ENCODE measurements at regions not wholly inside any gene's neighbourhood (a gene's known extent, or its start where the extent isn't known, plus 50 kb on each side); places are given as distances from the start of the nearest gene placed in this dataset.

DNA sequence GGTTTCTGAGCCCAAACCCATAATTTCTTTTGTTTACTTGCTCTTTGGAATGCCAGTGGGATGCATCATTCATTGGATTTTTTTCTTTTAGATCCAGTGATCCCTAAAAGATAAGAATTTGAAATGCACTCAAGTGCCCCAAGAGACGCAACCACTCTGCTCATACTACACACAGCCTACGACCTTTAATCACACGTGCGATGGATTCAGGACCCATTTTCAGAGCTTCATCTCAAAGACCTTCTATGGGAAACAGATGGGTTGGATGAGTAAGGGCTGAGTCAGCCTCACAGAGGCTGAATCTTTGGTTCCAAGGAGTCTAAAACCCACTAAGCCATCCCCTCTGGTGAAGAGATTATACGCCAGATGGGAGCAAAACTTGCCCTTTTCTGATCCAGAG lies 265.5 kb upstream of the EXOC2 start:
- no peak overlapping the region for H3K4me3 ChIP-seq (ENCODE audit: low read depth in 2 of 2, low read length in 1 of 2)
- H3K27me3 ChIP-seq (ENCODE audit: insufficient read depth) = peaks cover 25% of the 10 kb centered on the region
- H3K36me3 ChIP-seq (replicated peaks in 1 of 2; ENCODE audit: control insufficient read depth in 1 of 2, insufficient read depth in 2 of 2, low read length in 1 of 2) = no peaks in the 10 kb centered on the region
- CTCF ChIA-PET = interaction anchor here (0.7 to 1.0 kb wide), 2 partner anchors 12 to 13 kb away, joined by 3 to 5 read pairs; no protein-coding TSS in a partner anchor
- H4K20me1 ChIP-seq (ENCODE audit: insufficient read depth) = no peaks in the 10 kb centered on the region
- H3K9ac ChIP-seq = no peak overlapping the region
- 0 out of 2 replicates have a peak overlapping the region, but pooled peaks have one; percentile 19 for H2AFZ ChIP-seq (ENCODE audit: low read depth)
- no peaks in the 10 kb centered on the region for H3K9me3 ChIP-seq
- WGBS (ENCODE audit: low lambda C conversion rate) = 9% methylated on average over 5 of the region's 5 CpGs
- no peaks in the 10 kb centered on the region for H3K79me2 ChIP-seq (ENCODE audit: insufficient read depth)
- H3K9me2 ChIP-seq = no peaks in the 10 kb centered on the region; the same call in 1 of the 2 replicates
- POLR2A ChIA-PET = no interaction called here
- H3K4me1 ChIP-seq (ENCODE audit: control insufficient read depth in 1 of 2, insufficient read depth in 2 of 2, low read depth in 1 of 2, low read length in 1 of 2) = no peaks in the 10 kb centered on the region
- H3K27ac ChIP-seq (ENCODE audit: low read depth in 2 of 2, low read length in 1 of 2) = no peak overlapping the region
- peak overlapping the region; percentile 11; the same call in 1 of the 2 replicates for H3K4me2 ChIP-seq
- H3F3A ChIP-seq (replicated peaks; ENCODE audit: insufficient read depth) = peaks cover 5% of the 10 kb centered on the region
- TF ChIP-seq, protein P1, sequence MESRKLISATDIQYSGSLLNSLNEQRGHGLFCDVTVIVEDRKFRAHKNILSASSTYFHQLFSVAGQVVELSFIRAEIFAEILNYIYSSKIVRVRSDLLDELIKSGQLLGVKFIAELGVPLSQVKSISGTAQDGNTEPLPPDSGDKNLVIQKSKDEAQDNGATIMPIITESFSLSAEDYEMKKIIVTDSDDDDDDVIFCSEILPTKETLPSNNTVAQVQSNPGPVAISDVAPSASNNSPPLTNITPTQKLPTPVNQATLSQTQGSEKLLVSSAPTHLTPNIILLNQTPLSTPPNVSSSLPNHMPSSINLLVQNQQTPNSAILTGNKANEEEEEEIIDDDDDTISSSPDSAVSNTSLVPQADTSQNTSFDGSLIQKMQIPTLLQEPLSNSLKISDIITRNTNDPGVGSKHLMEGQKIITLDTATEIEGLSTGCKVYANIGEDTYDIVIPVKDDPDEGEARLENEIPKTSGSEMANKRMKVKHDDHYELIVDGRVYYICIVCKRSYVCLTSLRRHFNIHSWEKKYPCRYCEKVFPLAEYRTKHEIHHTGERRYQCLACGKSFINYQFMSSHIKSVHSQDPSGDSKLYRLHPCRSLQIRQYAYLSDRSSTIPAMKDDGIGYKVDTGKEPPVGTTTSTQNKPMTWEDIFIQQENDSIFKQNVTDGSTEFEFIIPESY (IDR thresholded peaks at IDR 0.05; ENCODE audit: borderline replicate concordance, low read depth) = no peak
- peak; percentile 68 for TF ChIP-seq TCF12 (IDR thresholded peaks at IDR 0.05)
- TF ChIP-seq JUND (IDR thresholded peaks at IDR 0.05) = peak; percentile 32; the same call in 1 of the 2 replicates
- DNase-seq = no peak

DNA sequence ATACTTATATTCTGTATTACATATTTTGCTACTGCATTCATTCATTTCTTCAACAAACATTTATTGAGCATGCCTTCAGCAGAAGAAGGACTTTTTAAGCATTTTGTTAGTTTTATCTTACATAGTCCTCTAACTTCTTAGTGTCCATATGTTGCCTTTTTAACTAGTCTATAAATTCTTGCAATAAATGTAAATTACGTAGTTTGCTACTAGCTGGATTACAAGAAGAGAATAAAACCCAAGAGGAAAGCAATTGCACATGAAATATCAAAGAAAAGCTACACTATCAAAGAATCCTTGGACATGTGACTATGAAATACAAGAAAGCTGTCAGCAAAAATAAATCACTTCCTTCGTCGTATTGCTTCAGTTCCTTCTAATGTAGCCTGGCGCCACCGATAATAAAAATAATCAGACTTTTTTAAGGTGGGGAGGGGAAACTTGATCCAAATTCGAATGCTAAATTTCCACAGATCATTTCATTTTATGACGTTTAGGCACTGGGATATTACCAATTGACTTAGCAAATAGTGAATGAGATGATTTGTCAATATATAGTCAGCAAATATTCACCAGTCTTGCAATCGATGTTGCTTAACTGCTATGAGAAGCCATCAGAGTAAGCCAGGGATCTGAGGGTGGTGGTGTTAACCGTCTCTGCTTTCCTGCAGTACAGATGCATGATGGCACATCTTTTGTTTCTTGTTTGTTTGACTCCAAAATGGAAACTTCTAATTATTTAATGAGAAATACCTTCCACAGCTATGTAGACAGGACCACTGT lies 258.7 kb upstream of the EXOC2 start:
- no peaks in the 10 kb centered on the region for H3K27me3 ChIP-seq (ENCODE audit: insufficient read depth)

More for the DNA sequence above, 258.7 kb upstream of the EXOC2 start:
- Histone ChIP-seq H4K20me1 (ENCODE audit: insufficient read depth) (no peaks in the 10 kb centered on the region), H3K36me3 (replicated peaks in 1 of 2; ENCODE audit: control insufficient read depth in 1 of 2, insufficient read depth in 2 of 2, low read length in 1 of 2) (no peaks in the 10 kb centered on the region), H3K27ac (ENCODE audit: low read depth in 2 of 2, low read length in 1 of 2) (no peak overlapping the region), H3K79me2 (ENCODE audit: insufficient read depth) (no peaks in the 10 kb centered on the region), H3K9me3 (no peaks in the 10 kb centered on the region), H3K4me2 (no peak overlapping the region), H3K4me1 (ENCODE audit: control insufficient read depth in 1 of 2, insufficient read depth in 2 of 2, low read depth in 1 of 2, low read length in 1 of 2) (no peaks in the 10 kb centered on the region), H2AFZ (ENCODE audit: low read depth) (no peak overlapping the region), H3F3A (replicated peaks; ENCODE audit: insufficient read depth) (no peaks in the 10 kb centered on the region), H3K4me3 (ENCODE audit: low read depth in 2 of 2, low read length in 1 of 2) (no peak overlapping the region), H3K9ac (no peak overlapping the region), H3K9me2 (no peaks in the 10 kb centered on the region)
- TF ChIP-seq MXI1 (IDR thresholded peaks at IDR 0.05; ENCODE audit: low read depth, low read length) (no peak), RCOR1 (IDR thresholded peaks at IDR 0.05; ENCODE audit: low read length) (no peak), RXRA (IDR thresholded peaks at IDR 0.05; ENCODE audit: borderline replicate concordance, low read depth) (no peak), FOSL2 (IDR thresholded peaks at IDR 0.05; ENCODE audit: borderline replicate concordance, low read depth) (no peak), NFIC (IDR thresholded peaks at IDR 0.05; ENCODE audit: borderline replicate concordance) (no peak), USF2 (IDR thresholded peaks at IDR 0.05; ENCODE audit: borderline replicate concordance, low read depth, low read length) (no peak), POLR2AphosphoS5 (IDR thresholded peaks at IDR 0.05; ENCODE audit: low read depth, low read length) (no peak)
- TF ChIP-seq, protein P2, sequence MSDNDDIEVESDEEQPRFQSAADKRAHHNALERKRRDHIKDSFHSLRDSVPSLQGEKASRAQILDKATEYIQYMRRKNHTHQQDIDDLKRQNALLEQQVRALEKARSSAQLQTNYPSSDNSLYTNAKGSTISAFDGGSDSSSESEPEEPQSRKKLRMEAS (IDR thresholded peaks at IDR 0.05; ENCODE audit: low read depth) = no peak
- TF ChIP-seq, protein P1 (IDR thresholded peaks at IDR 0.05; ENCODE audit: borderline replicate concordance, low read depth) = no peak
- DNase-seq = no peak
- POLR2A ChIA-PET = no interaction called here
- CTCF ChIA-PET = no interaction called here
- WGBS (ENCODE audit: low lambda C conversion rate) = 8% methylated on average over 9 of the region's 9 CpGs

Data from SK-N-SH (cell line).